NCI-H2227 (cell line): ENCODE measurements at regions not wholly inside any gene's neighbourhood (a gene's known extent, or its start where the extent isn't known, plus 50 kb on each side); places are given as distances from the start of the nearest gene placed in this dataset.
A peak's percentile ranks its signal among the peaks of the same experiment; 100 is the strongest.

Experiments used
- DNase-seq: peaks from one replicate; lab custom pipeline; 2025; ENCODE audit not compliant: unreplicated experiment; lab: John Stamatoyannopoulos, UW

DNA sequence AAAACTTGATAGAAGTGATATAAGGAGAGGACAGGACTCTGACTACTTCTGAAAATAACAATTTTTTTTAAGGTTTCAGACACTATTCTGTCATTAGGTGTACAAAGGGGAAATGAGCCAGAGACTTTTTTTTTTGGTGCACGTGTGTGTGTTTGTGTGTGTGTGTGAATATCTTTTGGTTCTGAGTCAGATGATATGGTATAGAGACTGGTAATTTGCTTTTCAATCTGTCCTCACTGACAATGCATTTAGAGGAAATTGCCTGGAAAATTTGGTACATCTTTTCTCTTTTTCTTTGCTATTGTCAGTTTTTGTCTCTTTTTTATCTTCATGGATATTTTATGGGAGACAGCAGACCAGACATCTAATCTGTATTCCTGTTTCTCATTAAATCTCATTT, 59.3 kb downstream of the DDIT4L start:
- DNase-seq = no peak

DNA sequence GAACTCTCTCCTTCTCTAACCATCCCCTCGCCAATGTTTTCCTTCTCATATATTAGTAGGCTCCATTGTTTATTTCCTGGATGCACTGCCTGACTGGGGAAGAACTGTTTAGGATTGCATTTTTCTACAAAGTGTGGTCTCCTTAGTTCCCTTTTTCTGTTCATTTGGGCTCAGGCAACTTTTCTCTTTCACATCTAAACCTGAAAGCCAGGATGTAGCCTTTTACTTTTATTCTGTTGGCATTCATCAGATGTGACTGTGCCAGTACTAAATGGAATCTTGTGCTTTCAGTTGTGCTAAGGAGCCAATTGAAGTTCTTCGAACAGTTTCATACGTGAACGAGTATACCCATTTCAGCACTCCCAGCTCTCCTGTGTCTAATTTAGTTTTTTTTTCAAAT, 59.8 kb downstream of the DDIT4L start:
- DNase-seq = no peak

GRCh38 chr4:100129774-100130173, 60.5 kb downstream of the DDIT4L start:
- DNase-seq = no peak

DNA sequence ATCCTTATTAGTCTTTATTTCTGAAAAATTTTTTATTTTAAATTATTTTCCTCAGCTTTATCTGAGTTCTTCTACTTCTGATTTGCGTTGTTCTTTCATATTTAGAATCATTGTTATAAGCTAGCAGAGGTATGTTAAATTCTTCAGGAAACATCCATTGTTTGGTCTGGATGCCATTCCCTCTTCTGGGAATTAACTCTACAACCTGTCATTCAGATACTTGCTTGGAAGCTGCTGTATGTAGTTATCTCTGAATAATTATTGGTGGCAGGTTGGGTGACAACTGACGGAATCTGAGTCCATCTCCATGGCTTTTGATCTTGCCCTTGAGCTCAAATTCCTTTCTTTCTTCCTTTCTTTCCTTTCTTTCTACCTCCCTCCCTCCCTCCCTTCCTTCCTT, 61.9 kb downstream of the DDIT4L start:
- no peak for DNase-seq

DNA sequence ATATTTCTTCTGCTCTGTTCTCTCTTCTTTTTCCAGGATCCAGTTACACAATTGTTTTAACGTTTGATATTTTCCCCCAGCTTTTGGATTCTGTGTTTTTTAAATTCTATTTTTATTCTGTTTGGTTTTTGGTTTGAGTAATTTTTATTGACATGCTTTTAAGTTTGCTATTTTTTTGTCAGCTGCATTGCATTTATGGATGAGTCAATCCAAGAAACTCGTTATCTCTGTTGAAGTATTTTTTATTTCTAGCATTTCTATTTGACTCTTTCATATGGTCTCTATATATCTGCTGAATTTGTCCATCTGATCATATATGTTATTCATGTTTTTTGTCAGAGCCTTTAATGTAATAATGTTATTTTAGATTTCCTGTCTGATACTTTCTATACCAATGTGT, 65.6 kb downstream of the DDIT4L start:
- no peak for DNase-seq

DNA sequence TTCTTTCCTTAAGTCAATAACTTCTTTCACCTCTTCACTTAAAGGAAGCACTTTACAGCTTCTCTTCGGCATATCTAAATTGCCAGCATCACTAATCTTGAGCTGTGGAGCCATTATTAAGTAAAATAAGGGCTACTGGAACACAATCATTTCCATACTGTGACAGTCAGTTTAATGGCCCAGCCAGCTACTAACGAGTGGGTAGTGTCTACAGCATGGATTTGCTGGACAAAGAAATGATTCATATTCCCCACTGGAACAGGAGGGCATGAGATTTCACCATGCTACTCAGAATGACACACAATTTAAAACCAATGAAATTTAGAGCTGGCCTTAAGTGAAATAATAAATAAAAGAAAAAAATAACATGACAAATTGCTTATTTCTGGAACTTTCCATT, 72.1 kb downstream of the DDIT4L start:
- no peak for DNase-seq

- peak; percentile 5 for DNase-seq
Observed at GRCh38 chr4:100117750-100118149, 72.5 kb downstream of the DDIT4L start.

GRCh38 chr4:100114909-100115308, 75.4 kb downstream of the DDIT4L start:
- no peak for DNase-seq

- DNase-seq = no peak
Observed at GRCh38 chr4:100113732-100114131, 76.5 kb downstream of the DDIT4L start.

DNA sequence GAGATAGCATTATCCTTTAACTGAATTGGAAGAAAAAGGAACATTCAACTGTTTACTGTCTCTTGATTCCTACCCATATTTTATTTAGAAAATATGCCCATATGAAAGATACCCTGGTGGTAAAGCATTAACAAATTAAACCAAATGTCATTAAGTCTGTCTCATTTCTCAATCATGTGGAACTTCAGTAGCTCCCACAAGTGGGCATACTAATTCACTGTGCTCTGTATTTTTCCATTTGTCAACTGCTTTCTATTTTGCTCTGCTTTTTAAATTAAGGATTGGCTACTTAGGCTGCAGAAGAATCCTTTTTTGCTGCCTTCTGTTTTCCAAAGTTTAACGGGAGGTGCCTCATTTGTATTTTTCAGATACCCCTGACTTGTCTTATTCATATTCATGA, 77.2 kb downstream of the DDIT4L start:
- no peak for DNase-seq

- no peak for DNase-seq
Observed at GRCh38 chr4:100109921-100110320, 80.3 kb downstream of the DDIT4L start.

- no peak for DNase-seq
Observed at GRCh38 chr4:100108869-100109268, 81.4 kb downstream of the DDIT4L start.

DNA sequence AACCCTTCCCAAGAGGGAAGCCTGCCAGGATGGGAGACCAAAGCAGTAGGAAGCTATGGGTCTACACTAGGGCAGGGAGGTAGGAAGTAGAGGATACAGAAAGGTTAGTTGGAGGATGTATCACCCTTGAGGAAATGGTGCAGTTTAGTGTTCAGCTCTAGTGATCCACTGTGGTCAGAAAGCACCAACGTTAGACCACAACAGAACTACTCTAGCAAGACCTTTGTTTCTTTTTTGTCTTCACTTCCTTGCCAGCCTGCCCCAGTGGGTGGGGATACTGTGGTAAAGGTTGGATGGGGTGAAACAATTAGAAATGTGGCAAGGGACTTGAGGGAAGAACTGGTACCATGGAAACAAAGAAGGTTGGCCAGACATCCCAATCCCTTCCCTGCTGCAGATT, 83.3 kb downstream of the DDIT4L start:
- DNase-seq = no peak

DNA sequence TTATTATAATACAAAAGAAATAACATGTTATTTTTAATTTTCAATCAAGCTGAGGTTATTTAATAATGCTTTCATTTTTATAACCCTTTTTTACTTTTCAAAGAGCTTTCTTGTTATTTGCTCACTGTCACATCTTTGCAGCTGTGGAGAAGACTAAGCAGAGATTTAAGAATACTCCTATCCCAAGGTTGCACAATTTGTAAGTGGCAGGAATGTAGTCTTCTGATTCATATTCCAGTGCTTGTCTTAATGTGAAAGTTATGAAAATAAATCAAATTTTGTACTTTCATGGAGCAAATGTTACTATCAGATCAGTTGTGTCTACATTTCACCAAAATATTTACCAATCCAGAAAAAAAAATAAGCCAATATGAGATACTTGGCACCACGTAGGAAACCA, 86.6 kb downstream of the DDIT4L start:
- DNase-seq = no peak

DNA sequence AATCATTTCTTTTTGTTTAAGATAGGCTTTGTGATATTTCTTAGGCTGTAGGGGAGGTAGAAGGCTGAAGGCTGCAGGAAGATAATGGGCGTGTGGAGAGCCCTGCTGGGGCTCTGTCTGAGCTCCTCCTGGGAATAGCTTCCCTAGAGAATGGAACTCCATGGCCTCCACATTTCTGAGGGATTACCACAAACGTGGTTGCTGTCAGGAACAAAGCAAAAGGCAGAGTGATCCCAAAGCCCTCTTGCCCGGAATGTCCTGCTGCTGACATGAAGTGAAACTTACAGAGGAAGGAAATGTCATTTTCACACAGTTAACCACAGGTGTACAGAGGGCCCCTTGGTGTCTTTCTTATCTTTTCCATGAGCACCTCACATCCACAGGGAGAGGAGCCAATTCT, 89.3 kb downstream of the DDIT4L start:
- DNase-seq = no peak

GRCh38 chr4:100099746-100100145, 90.5 kb downstream of the DDIT4L start:
- DNase-seq = no peak

GRCh38 chr4:100098681-100099080, 91.6 kb downstream of the DDIT4L start:
- no peak for DNase-seq

GRCh38 chr4:100098011-100098545, 92.2 kb downstream of the DDIT4L start:
- DNase-seq = no peak

- peak; percentile 61 for DNase-seq
Observed at GRCh38 chr4:100095729-100096595, 94.3 kb downstream of the DDIT4L start.

GRCh38 chr4:100093091-100093866, 97.0 kb downstream of the DDIT4L start:
- peak; percentile 59 for DNase-seq

GRCh38 chr4:100087743-100088142, 102.5 kb downstream of the DDIT4L start:
- no peak for DNase-seq
